AG10803 (cell line): ENCODE measurements at regions not wholly inside any gene's neighbourhood (a gene's known extent, or its start where the extent isn't known, plus 50 kb on each side); places are given as distances from the start of the nearest gene placed in this dataset.

Experiments
- DNase-seq: peaks from one replicate; pipeline ENCODE4 v3.0.0; 2010; ENCODE audit warnings: low read depth
- H3K4me3 ChIP-seq: 2 replicates; pipeline ENCODE4 v1.5.1; 2011; ENCODE audit warnings: mild to moderate bottlenecking, low read length, control low read depth
- CTCF ChIP-seq: conservative IDR thresholded peaks from 2 replicates; pipeline ENCODE4 v1.5.1; 2011; ENCODE audit warnings: mild to moderate bottlenecking, low read length, control low read depth, inconsistent platforms

DNA sequence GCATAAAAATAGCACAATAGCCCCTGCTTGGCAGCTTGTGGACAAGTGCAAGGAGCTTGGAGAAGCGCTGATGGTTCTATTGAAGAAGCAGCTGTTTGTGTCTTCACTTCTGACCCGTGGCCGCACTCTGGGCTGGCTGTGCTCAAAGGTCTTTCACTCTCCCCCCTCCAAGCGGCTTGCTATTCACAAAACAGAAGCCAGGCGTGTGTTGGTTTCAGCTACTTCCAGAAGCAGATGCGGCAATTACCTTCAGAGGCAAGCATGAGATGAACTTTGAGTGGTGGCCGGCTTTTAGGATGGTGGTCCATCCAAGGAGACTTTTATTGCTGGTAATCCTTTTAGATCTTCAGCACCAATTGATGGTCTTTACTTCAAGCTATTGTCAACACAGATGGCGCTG, 188.5 kb upstream of the ARGLU1 start:
- DNase-seq = no peak
- TF ChIP-seq CTCF = no peak
- H3K4me3 ChIP-seq = no peak overlapping the region

DNA sequence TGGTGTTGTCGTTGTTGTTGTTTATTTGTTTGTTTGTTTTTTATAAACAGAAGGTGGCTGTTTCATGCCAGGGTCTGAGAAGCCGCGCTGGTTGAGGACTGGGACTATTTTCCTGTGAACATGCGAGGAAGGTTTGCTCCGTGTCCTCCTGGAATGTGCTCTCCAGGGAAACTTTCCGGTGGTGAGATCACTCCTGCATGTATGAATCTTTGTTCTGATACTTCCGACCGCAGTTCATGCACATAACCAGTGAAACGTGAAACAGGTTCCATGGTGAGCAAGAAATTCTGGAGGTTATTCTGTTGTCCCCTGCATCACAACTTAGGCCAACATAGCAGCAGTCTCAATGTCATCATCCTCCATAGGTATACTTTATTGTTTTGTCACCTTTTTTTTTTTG, 187.6 kb upstream of the ARGLU1 start:
- DNase-seq = no peak
- TF ChIP-seq CTCF = no peak
- no peak overlapping the region for H3K4me3 ChIP-seq

- TF ChIP-seq CTCF = no peak
- H3K4me3 ChIP-seq = no peak overlapping the region
- DNase-seq = no peak
Observed at GRCh38 chr13:106753251-106753650, 185.3 kb upstream of the ARGLU1 start.

- no peak for DNase-seq
- no peak for TF ChIP-seq CTCF
- H3K4me3 ChIP-seq = no peak overlapping the region
Observed at GRCh38 chr13:106752584-106753170, 184.7 kb upstream of the ARGLU1 start.

DNA sequence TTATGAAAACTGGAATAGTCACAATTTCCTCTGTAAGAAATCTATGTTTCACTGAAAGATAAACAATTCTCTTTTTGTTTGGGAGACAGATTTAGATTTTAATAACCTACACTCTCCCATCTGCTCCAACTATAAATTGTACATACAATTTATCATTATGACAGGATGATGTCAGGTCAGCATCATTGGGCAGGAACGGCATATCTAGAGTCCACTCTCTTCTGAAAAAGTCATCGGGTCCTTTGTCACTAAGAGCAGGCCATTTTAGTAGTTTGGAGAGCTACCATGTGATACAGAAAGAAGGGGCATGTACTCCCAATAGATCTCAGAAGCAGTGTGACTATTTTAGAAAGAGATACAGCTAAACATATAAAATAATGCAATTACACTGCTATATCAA, 180.8 kb upstream of the ARGLU1 start:
- H3K4me3 ChIP-seq = no peak overlapping the region
- DNase-seq = no peak
- no peak for TF ChIP-seq CTCF

- TF ChIP-seq CTCF = no peak
- H3K4me3 ChIP-seq = no peak overlapping the region
- no peak for DNase-seq
Observed at GRCh38 chr13:106744516-106744915, 176.6 kb upstream of the ARGLU1 start.

DNA sequence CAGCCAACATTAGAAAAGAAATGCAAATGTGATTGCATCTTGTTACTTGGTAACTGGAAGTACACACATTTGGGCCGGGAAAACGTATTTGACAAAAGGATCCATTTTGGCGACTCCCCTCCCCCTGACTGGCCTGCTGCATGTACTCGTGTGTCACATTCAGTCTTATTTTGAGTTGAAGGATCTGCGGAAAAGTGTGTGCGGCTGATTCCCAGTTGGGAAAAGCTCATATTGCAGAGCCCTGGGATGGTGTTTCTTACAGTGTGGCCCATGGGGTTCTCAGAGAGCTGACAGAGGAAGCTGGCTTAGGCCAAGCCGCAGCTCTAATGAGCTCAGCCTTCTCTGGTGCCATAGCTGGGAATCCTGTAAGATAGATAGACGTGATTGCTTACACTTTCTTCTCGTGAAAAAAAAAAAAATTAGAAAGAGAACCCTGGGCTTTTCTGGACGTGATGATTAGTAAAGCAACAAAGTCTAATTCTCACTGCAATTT, 170.3 kb upstream of the ARGLU1 start:
- no peak for DNase-seq
- no peak for TF ChIP-seq CTCF
- no peak overlapping the region for H3K4me3 ChIP-seq
